Adrenal gland (tissue), 5 donors: ENCODE measurements at regions not wholly inside any gene's neighbourhood (a gene's known extent, or its start where the extent isn't known, plus 50 kb on each side); places are given as distances from the start of the nearest gene placed in this dataset.
"Not testable (repeated sequence)": the region's sequence is repeated elsewhere in the genome, so short reads cannot be mapped to it uniquely, and the experiment has no call there.

Experiments
- POLR2A ChIP-seq, 2 donors: fragments of 450-650 bp; IDR thresholded peaks; one replicate each; pipeline ENCODE4 v1.6.1; 2017; ENCODE audit warnings: antibody characterized with exemption in 2 of 2, mild to moderate bottlenecking in 2 of 2, moderate library complexity in 1 of 2
- TF ChIP-seq, protein P1 (sequence below), 6 experiments: fragments of 450-650 bp in 4 of 6; fragments of 200-600 bp in 2 of 6; sonication (generic) in 1 of 6; IDR thresholded peaks; 1 replicate in 5 of 6; 2 replicates in 1 of 6; pipeline versions ENCODE4 v1.5.1 to v1.8.0; 2016 to 2021; ENCODE audit warnings: antibody characterized with exemption in 6 of 6, mild to moderate bottlenecking in 2 of 6, moderate library complexity in 1 of 6
- donor health status: DM: no; HTN: no; CAD: no.

DNA sequence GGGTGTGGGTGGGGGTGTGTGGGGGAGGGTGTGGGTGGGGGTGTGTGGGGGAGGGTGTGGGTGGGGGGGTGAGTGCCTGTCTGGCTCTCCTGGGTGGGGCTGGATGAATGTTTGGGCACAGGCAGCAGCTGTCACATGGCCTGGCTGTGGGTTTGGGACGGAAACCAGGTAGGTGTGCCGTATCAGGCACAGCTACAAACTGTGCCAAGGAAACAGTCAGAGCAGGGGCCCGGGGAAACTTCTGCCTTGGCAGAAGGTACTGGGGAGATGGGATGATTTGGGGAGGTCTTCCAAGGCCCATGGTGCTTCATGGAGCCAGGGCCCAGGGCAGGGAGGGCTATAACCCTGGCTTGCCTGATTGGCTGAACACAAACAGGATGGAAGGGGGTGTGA lies 63.0 kb upstream of the THOC3 start:
- TF ChIP-seq, protein P1, sequence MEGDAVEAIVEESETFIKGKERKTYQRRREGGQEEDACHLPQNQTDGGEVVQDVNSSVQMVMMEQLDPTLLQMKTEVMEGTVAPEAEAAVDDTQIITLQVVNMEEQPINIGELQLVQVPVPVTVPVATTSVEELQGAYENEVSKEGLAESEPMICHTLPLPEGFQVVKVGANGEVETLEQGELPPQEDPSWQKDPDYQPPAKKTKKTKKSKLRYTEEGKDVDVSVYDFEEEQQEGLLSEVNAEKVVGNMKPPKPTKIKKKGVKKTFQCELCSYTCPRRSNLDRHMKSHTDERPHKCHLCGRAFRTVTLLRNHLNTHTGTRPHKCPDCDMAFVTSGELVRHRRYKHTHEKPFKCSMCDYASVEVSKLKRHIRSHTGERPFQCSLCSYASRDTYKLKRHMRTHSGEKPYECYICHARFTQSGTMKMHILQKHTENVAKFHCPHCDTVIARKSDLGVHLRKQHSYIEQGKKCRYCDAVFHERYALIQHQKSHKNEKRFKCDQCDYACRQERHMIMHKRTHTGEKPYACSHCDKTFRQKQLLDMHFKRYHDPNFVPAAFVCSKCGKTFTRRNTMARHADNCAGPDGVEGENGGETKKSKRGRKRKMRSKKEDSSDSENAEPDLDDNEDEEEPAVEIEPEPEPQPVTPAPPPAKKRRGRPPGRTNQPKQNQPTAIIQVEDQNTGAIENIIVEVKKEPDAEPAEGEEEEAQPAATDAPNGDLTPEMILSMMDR (IDR thresholded peaks at IDR 0.05) = not testable (repeated sequence)
- TF ChIP-seq POLR2A (IDR thresholded peaks at IDR 0.05) = not testable (repeated sequence)
